C4-2B (cell line): ENCODE measurements at regions not wholly inside any gene's neighbourhood (a gene's known extent, or its start where the extent isn't known, plus 50 kb on each side); places are given as distances from the start of the nearest gene placed in this dataset.

Source experiments
- ZFX ChIP-seq: fragments of 450-650 bp; IDR thresholded peaks from 2 replicates; pipeline ENCODE4 v1.6.1; 2017
- TF ChIP-seq, protein P1 (sequence below): fragments of 450-650 bp; conservative IDR thresholded peaks from 2 replicates; pipeline ENCODE4 v1.5.1; 2017; ENCODE audit warnings: mild to moderate bottlenecking

DNA sequence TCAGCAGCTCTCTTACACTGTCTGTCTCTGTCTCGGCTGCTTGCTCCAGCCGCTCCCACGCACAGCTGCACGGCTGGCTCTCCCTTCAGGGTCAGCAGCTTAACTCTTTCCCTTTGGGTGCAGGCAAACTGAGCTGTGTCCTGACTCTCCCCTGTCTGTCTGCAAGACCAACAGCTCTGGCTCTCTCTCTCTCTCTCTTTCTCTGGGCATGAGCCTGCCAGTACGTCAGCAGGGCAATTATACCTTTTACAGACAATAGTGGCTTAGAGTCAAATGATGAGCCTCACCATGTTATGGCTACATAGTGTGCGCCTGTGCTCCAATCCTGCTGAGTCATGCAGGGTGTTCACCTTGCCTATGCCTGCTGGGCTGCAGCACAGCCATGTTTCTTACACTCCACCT, 120.5 kb upstream of the DDHD1 start:
- TF ChIP-seq, protein P1, sequence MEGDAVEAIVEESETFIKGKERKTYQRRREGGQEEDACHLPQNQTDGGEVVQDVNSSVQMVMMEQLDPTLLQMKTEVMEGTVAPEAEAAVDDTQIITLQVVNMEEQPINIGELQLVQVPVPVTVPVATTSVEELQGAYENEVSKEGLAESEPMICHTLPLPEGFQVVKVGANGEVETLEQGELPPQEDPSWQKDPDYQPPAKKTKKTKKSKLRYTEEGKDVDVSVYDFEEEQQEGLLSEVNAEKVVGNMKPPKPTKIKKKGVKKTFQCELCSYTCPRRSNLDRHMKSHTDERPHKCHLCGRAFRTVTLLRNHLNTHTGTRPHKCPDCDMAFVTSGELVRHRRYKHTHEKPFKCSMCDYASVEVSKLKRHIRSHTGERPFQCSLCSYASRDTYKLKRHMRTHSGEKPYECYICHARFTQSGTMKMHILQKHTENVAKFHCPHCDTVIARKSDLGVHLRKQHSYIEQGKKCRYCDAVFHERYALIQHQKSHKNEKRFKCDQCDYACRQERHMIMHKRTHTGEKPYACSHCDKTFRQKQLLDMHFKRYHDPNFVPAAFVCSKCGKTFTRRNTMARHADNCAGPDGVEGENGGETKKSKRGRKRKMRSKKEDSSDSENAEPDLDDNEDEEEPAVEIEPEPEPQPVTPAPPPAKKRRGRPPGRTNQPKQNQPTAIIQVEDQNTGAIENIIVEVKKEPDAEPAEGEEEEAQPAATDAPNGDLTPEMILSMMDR = no peak
- TF ChIP-seq ZFX = no peak
